Sigmoid colon (tissue), 6 donors: ENCODE measurements at regions not wholly inside any gene's neighbourhood (a gene's known extent, or its start where the extent isn't known, plus 50 kb on each side); places are given as distances from the start of the nearest gene placed in this dataset.
"Not testable (repeated sequence)": the region's sequence is repeated elsewhere in the genome, so short reads cannot be mapped to it uniquely, and the experiment has no call there.

Experiments
- DNase-seq: peaks from one replicate; pipeline ENCODE4 v3.0.0-alpha.2; 2019
- H3K27ac ChIP-seq, 4 donors: fragments of 200-600 bp; sonication (generic); one replicate each; pipeline ENCODE4 v1.5.1; 2016 to 2019; ENCODE audit warnings: mild to moderate bottlenecking in 1 of 4
- H3K27me3 ChIP-seq, 3 donors: fragments of 200-600 bp; sonication (generic); one replicate each; pipeline ENCODE4 v1.5.1; 2019; ENCODE audit warnings: mild to moderate bottlenecking in 1 of 3
- H3K36me3 ChIP-seq, 4 donors: fragments of 200-600 bp; sonication (generic); one replicate each; pipeline ENCODE4 v1.5.1; 2016 to 2019
- H3K4me1 ChIP-seq, 4 donors: fragments of 200-600 bp; sonication (generic); one replicate each; pipeline ENCODE4 v1.5.1; 2017 to 2019
- H3K4me3 ChIP-seq, 4 donors: fragments of 200-600 bp; sonication (generic); one replicate each; pipeline ENCODE4 v1.5.1; 2017 to 2019; ENCODE audit warnings: mild to moderate bottlenecking in 2 of 4, moderate library complexity in 1 of 4
- H3K9me3 ChIP-seq, 4 donors: fragments of 200-600 bp in 3 of 4; sonication (generic) in 3 of 4; one replicate each; pipeline versions ENCODE4 v1.5.1 to v1.6.1; 2013 to 2019
- EP300 ChIP-seq, 4 donors: sonication (generic); formaldehyde crosslinking; IDR thresholded peaks; one replicate each; pipeline ENCODE4 v1.6.1; 2017; ENCODE audit warnings: antibody characterized with exemption in 4 of 4
- POLR2A ChIP-seq, 2 donors: fragments of 450-650 bp; IDR thresholded peaks; one replicate each; pipeline ENCODE4 v1.6.1; 2016; ENCODE audit warnings: antibody characterized with exemption in 2 of 2, mild to moderate bottlenecking in 2 of 2, moderate library complexity in 2 of 2
- POLR2AphosphoS5 ChIP-seq, 4 donors: sonication (generic); formaldehyde crosslinking; IDR thresholded peaks; one replicate each; pipeline ENCODE4 v1.6.1; 2017; ENCODE audit warnings: antibody characterized with exemption in 4 of 4
- WGBS, 2 donors: extraction: QIAGEN DNeasy Blood & Tissue Kit; methylation state at CpG; one replicate each; pipeline ENCODE4 v1.1.7; 2013; 5-methylcytosine and 5-hydroxymethylcytosine counted together
- intact Hi-C: fragments of 100-400 bp; cut with DNase I; formaldehyde crosslinking; loops from one replicate; pipeline ENCODE4 v1.15.1; 2023
- TF ChIP-seq, protein P1 (sequence below), 4 experiments: fragments of 450-650 bp in 3 of 4; fragments of 200-600 bp in 1 of 4; IDR thresholded peaks; one replicate each; pipeline ENCODE4 v1.5.1; 2016 to 2019; ENCODE audit warnings: antibody characterized with exemption in 4 of 4, mild to moderate bottlenecking in 3 of 4, moderate library complexity in 2 of 4
- donor health status: healthy with polysubstance abuse.
- donor health status: healthy.

DNA sequence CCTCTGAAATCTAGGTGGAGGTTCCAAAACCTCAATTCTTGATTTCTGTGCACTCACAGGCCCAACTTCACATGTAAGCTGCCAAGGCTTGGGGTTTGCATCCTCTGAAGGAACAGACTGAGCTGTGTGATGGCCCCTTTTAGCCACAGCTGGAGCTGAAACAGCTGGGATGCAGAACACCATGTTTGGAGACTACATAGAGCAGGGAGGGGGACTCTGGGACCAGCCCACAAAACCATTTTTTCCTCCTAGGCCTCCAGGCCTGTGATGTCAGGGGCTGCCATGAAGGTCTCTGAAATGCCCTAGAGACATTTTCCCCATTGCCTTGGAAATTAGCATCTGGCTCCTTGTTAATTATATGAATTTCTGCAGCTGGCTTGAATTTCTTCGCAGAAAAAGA is 1025.9 kb upstream of the NOVA1 start:
- no peak for DNase-seq
- Histone ChIP-seq H3K36me3 (no peaks in the 10 kb centered on the region), H3K4me1 (no peaks in the 10 kb centered on the region), H3K4me3 (no peak overlapping the region), H3K27me3 (no peaks in the 10 kb centered on the region), H3K9me3 (peaks cover 0 to 10% (median 0%) of the 10 kb centered on the region in 4 donors), H3K27ac (no peak overlapping the region)
- 88 to 94% methylated on average over 1 of the region's 1 CpG for WGBS, 2 donors
- TF ChIP-seq POLR2AphosphoS5 (IDR thresholded peaks at IDR 0.05) (no peak), POLR2A (IDR thresholded peaks at IDR 0.05) (no peak), EP300 (IDR thresholded peaks at IDR 0.05) (no peak)
- TF ChIP-seq, protein P1, sequence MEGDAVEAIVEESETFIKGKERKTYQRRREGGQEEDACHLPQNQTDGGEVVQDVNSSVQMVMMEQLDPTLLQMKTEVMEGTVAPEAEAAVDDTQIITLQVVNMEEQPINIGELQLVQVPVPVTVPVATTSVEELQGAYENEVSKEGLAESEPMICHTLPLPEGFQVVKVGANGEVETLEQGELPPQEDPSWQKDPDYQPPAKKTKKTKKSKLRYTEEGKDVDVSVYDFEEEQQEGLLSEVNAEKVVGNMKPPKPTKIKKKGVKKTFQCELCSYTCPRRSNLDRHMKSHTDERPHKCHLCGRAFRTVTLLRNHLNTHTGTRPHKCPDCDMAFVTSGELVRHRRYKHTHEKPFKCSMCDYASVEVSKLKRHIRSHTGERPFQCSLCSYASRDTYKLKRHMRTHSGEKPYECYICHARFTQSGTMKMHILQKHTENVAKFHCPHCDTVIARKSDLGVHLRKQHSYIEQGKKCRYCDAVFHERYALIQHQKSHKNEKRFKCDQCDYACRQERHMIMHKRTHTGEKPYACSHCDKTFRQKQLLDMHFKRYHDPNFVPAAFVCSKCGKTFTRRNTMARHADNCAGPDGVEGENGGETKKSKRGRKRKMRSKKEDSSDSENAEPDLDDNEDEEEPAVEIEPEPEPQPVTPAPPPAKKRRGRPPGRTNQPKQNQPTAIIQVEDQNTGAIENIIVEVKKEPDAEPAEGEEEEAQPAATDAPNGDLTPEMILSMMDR (IDR thresholded peaks at IDR 0.05), result no peak
- intact Hi-C loops, result no loop called here

DNA sequence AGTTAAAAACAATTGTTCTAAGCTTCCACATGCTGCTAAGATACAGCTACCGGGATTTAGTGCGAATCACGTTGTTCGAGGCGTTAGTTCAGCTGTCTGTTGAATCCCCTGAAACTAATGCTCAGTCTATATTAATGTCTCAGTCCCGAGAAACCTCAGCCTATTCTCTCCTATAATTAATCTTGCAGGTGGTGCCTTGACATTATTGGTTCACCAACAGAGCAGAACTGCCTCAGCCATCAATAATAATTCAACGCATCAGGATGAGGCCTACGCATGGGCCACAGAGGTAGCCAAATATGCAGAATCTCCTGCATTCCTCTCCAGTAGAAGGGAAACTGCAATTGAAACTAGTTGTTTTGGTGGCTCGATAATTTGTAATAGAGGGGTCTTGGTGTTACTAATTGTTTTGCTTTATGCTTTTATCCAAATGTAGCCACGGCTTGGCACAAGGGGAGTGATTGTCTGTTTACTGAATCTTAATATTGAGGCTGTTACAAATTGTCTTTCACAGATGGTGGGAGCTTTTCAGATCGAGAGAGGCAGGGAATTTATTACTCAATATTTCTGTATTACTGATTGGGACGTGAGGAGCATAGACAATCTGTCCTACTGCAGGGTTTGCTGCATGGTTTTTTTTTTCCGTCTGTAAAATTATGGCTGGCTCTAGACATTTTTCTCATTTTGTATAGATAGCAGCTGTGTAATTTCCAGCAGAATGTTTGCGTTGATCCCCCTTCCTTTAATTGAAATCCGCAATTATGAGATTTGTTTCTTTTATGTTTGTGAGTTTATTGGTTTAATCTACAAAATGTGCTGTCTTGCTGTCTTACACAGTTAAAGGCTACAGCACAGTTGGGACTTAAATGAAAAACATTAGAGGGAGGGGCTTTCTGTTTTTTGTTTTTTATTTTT is 1036.5 kb upstream of the NOVA1 start:
- TF ChIP-seq EP300 (IDR thresholded peaks at IDR 0.05) (no peak), POLR2A (IDR thresholded peaks at IDR 0.05) (no peak), POLR2AphosphoS5 (IDR thresholded peaks at IDR 0.05) (no peak)
- TF ChIP-seq, protein P1 (IDR thresholded peaks at IDR 0.05), result no peak
- Histone ChIP-seq H3K36me3 (no peaks in the 10 kb centered on the region), H3K27ac (no peak overlapping the region), H3K4me1 (no peaks in the 10 kb centered on the region), H3K4me3 (no peak overlapping the region), H3K27me3 (no peaks in the 10 kb centered on the region), H3K9me3 (no peaks in the 10 kb centered on the region)
- DNase-seq, result no peak
- intact Hi-C loops, result no loop called here
- 87 to 91% methylated on average over 15 of the region's 15 CpGs for WGBS, 2 donors

DNA sequence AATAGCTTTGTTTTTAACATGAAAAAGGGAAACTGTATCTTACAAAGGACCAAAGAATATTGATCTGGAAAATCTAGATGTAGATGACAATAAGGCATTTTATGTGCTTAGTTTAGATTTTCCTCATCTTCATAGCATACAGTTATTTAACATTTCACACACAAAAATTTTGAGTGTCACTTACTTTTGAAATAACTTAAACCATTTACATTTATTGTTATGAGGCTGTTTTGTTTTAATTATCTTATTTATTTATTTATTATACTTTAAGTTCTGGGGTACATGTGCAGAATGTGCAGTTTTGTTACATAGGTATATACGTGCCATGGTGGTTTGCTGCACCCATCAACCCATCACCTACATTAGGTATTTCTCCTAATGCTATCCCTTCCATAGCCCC is 1042.9 kb upstream of the NOVA1 start:
- H3K9me3 ChIP-seq, H3K36me3 ChIP-seq, H3K27ac ChIP-seq, DNase-seq, H3K27me3 ChIP-seq, intact Hi-C loops, H3K4me1 ChIP-seq, H3K4me3 ChIP-seq: not testable (repeated sequence)
- whole genome bisulfite sequencing, 2 donors, result 93 to 100% methylated on average over 1 of the region's 1 CpG

DNA sequence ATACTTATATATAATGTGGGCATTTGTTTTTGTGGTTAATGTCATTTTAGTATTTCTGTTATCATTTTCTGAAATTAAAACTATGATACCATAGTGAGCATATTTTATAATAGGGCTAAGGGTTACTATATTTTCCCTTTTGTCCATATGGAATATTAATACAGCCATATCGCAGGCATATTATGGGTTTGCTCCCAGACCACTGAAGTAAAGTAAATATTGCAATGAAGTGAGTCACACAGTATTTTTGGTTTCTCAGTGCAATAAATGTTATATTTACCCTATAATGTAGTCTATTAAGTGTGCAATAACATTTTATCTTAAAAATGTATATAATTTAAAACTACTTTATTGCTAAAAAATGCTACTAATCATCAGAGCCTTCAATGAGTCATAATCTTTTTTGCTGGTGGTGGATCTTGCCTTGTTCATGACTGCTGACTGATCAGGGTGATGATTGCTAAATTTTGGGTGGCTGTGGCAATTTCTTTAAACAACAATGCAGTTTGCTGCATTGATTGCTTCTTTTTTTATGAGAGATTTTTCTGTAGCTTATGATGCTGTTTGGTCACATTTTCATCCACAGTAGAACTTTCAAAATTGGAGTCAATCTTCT is 1044.5 kb upstream of the NOVA1 start:
- WGBS, 2 donors, result 94 to 97% methylated on average over 1 of the region's 1 CpG
- Histone ChIP-seq H3K4me1 (no peaks in the 10 kb centered on the region), H3K9me3 (no peaks in the 10 kb centered on the region), H3K36me3 (no peaks in the 10 kb centered on the region), H3K27ac (no peak overlapping the region), H3K4me3 (no peak overlapping the region), H3K27me3 (no peaks in the 10 kb centered on the region)
- intact Hi-C loops, result no loop called here
- TF ChIP-seq POLR2A (IDR thresholded peaks at IDR 0.05), result no peak
- TF ChIP-seq EP300 (IDR thresholded peaks at IDR 0.05), result no peak
- TF ChIP-seq, protein P1 (IDR thresholded peaks at IDR 0.05), result no peak
- DNase-seq, result no peak

DNA sequence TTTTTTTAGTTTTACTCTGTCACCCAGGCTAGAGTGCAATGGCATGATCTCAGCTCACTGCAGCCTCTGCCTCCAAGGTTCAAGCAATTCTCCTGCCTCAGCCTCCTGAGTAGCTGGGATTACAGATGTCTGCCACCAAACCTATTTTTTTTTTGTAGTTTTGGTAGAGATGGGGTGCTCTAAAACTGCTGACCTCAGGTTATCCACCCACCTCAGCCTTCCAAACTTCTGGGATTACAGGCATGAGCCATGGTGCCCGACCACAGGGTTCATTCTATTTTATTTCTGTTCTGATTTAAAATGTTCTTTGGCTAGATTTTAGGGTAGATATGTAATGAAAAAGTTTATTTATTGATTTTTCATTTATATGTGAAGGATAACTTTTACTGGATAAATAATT is 1062.8 kb upstream of the NOVA1 start:
- no peaks in the 10 kb centered on the region for H3K36me3 ChIP-seq
- no peak overlapping the region for H3K27ac ChIP-seq
- no peaks in the 10 kb centered on the region for H3K27me3 ChIP-seq
- no peak for DNase-seq
- H3K9me3 ChIP-seq, result peaks cover 0 to 5% (median 0%) of the 10 kb centered on the region in 4 donors
- no peak overlapping the region for H3K4me3 ChIP-seq
- WGBS, 2 donors, result 72 to 76% methylated on average over 1 of the region's 1 CpG
- TF ChIP-seq POLR2AphosphoS5 (IDR thresholded peaks at IDR 0.05) (no peak), POLR2A (IDR thresholded peaks at IDR 0.05) (no peak), EP300 (IDR thresholded peaks at IDR 0.05) (no peak)
- TF ChIP-seq, protein P1 (IDR thresholded peaks at IDR 0.05), result no peak
- intact Hi-C loops, result no loop called here
- no peaks in the 10 kb centered on the region for H3K4me1 ChIP-seq
